K562 (cell line): ENCODE measurements at regions not wholly inside any gene's neighbourhood (a gene's known extent, or its start where the extent isn't known, plus 50 kb on each side); places are given as distances from the start of the nearest gene placed in this dataset.

Source experiments
- ATAC-seq: fragments of 200-7000 bp; cut with Tn5 transposase; 3 replicates; pipeline ENCODE4 v1.9.1; 2020; ENCODE audit warnings: moderate library complexity
- BruUV-seq: library from RNA; stranded (reverse); fragments of 400-500 nt; replicated peaks from 2 replicates; lab custom pipeline; 2021; lab: Mats Ljungman, UMichigan
- CTCF ChIA-PET: fragments of 300-600 bp; formaldehyde crosslinking; extraction: SDS; loops from one replicate; lab custom pipeline; 2021; ENCODE audit warnings: low intra/inter-chr PET ratio; lab: Yijun Ruan, JAX
- POLR2A ChIA-PET: fragments of 300-600, 350-650 bp; sonication (Branson Sonifier 250); formaldehyde crosslinking; extraction: SDS; loops from one replicate; lab custom pipeline; 2021; ENCODE audit warnings: antibody characterized with exemption, inconsistent platforms; lab: Yijun Ruan, JAX
- DNase-seq, 4 experiments: peaks; one replicate each; pipeline versions ENCODE4 v3.0.0 to v3.0.0-alpha.2; 2011 to 2018; ENCODE audit warnings: low spot score in 3 of 4, mixed read lengths in 3 of 4; ENCODE audit errors: extremely low read depth in 1 of 4
- FAIRE-seq: peaks from 2 replicates; lab custom pipeline; 2011; peaks lifted over from hg19 to GRCh38; lab: Jason Lieb, UNC
- H2AFZ ChIP-seq: 2 replicates; pipeline ENCODE4 v1.6.0; 2011; ENCODE audit warnings: low read depth, low read length, control low read depth, inconsistent platforms
- H3K27ac ChIP-seq: fragments of 200-600 bp; 3 replicates; pipeline ENCODE4 v1.8.0; 2011; ENCODE audit warnings: low read depth, mild to moderate bottlenecking, control low read depth, inconsistent platforms, low read length, moderate library complexity, mixed read lengths; ENCODE audit errors: extremely low read depth
- H3K27me3 ChIP-seq, 2 experiments: fragments of 300-600 bp in 1 of 2; 2 replicates in 1 of 2; 3 replicates in 1 of 2; pipeline versions ENCODE4 v1.6.0 to v1.8.0; 2011; ENCODE audit warnings: inconsistent platforms in 2 of 2, low read length in 2 of 2, mild to moderate bottlenecking in 1 of 2, mixed read lengths in 1 of 2, moderate library complexity in 1 of 2; ENCODE audit not compliant: control insufficient read depth in 2 of 2, insufficient read depth in 2 of 2
- H3K36me3 ChIP-seq: fragments of 300-600 bp; 3 replicates; pipeline ENCODE4 v1.8.0; 2011; ENCODE audit warnings: mild to moderate bottlenecking, low read length, inconsistent platforms; ENCODE audit not compliant: control insufficient read depth, insufficient read depth
- H3K4me1 ChIP-seq, 2 experiments: fragments of 200-600 bp in 1 of 2; replicated peaks in 1 of 2; 2 replicates in 1 of 2; 3 replicates in 1 of 2; pipeline versions ENCODE4 v1.5.1 to v1.8.0; 2011; ENCODE audit warnings: inconsistent platforms in 2 of 2, low read length in 2 of 2, mild to moderate bottlenecking in 1 of 2, mixed read lengths in 1 of 2, moderate library complexity in 1 of 2; ENCODE audit not compliant: control insufficient read depth in 2 of 2, insufficient read depth in 2 of 2
- H3K4me2 ChIP-seq: 2 replicates; pipeline ENCODE4 v1.6.1; 2011; ENCODE audit warnings: low read length, control low read depth, inconsistent platforms, mixed read lengths; ENCODE audit not compliant: insufficient read depth
- H3K4me3 ChIP-seq: fragments of 200-600 bp; sonication (generic), shearing (Covaris generic); 2 replicates; pipeline ENCODE4 v1.5.1; 2016; ENCODE audit warnings: control low read depth, inconsistent platforms
- H3K79me2 ChIP-seq: fragments of 200-600 bp; 3 replicates; pipeline ENCODE4 v1.8.0; 2011; ENCODE audit warnings: low read length, inconsistent platforms; ENCODE audit not compliant: control insufficient read depth, insufficient read depth
- H3K9ac ChIP-seq, 2 experiments: 2 replicates each; pipeline versions ENCODE4 v1.6.0 to v1.6.1; 2011; ENCODE audit warnings: low read depth in 2 of 2, low read length in 2 of 2, control low read depth in 1 of 2, inconsistent platforms in 1 of 2, mild to moderate bottlenecking in 1 of 2, mixed read lengths in 1 of 2; ENCODE audit not compliant: insufficient read depth in 1 of 2
- H3K9me1 ChIP-seq: one replicate; pipeline ENCODE4 v1.6.0; 2011; ENCODE audit warnings: inconsistent platforms, mild to moderate bottlenecking, low read length, moderate library complexity; ENCODE audit not compliant: control insufficient read depth, insufficient read depth
- H3K9me3 ChIP-seq: replicated peaks from 2 replicates; pipeline ENCODE4 v1.5.1; 2011; ENCODE audit warnings: low read depth, low read length, inconsistent platforms; ENCODE audit not compliant: control insufficient read depth, insufficient read depth
- H4K20me1 ChIP-seq: replicated peaks from 2 replicates; pipeline ENCODE4 v1.6.1; 2011; ENCODE audit warnings: low read length, inconsistent platforms, mixed read lengths; ENCODE audit not compliant: control insufficient read depth, insufficient read depth
- CCNT2 ChIP-seq: IDR thresholded peaks from 2 replicates; pipeline ENCODE4 v1.6.1; 2011; ENCODE audit warnings: borderline replicate concordance, low read depth, mild to moderate bottlenecking, moderate library complexity, mixed read lengths, low read length; ENCODE audit not compliant: insufficient read length; ENCODE audit errors: extremely low read depth
- EP400 ChIP-seq: fragments of 450-650 bp; IDR thresholded peaks from 2 replicates; pipeline ENCODE4 v1.6.1; 2017; ENCODE audit warnings: antibody characterized with exemption, mild to moderate bottlenecking, moderate library complexity
- MTF1 ChIP-seq: fragments of 250-450 bp; sonication (Bioruptor Pico); IDR thresholded peaks from 2 replicates; pipeline ENCODE4 v1.9.0; 2021; ENCODE audit warnings: moderate library complexity, mild to moderate bottlenecking, inconsistent platforms, borderline replicate concordance
- THRAP3 ChIP-seq: fragments of 450-650 bp; IDR thresholded peaks from 2 replicates; pipeline ENCODE4 v1.6.1; 2016; ENCODE audit warnings: mild to moderate bottlenecking, inconsistent platforms, borderline replicate concordance
- ZNF778 ChIP-seq: fragments of 450-650 bp; formaldehyde crosslinking; IDR thresholded peaks from 2 replicates; pipeline ENCODE4 v1.4.0; 2020; ENCODE audit warnings: mild to moderate bottlenecking, moderate library complexity
- WGBS: fragments of 100-300 bp; shearing (Covaris generic); methylation state at CpG from one replicate; pipeline ENCODE4 v1.1.6; 2016; ENCODE audit warnings: low coverage, mixed read lengths; ENCODE audit not compliant: insufficient coverage; ENCODE audit errors: missing lambda C conversion rate; 5-methylcytosine and 5-hydroxymethylcytosine counted together
- in situ Hi-C: fragments of 300-500 bp; cut with MboI; formaldehyde crosslinking; loops from 4 replicates; pipeline ENCODE4 v1.15.0; 2018; ENCODE audit warnings: inconsistent platforms, mixed read lengths
- intact Hi-C: fragments of 100-400 bp; cut with micrococcal nuclease; formaldehyde crosslinking; loops from 2 replicates; pipeline ENCODE4 v1.14.2; 2022
- TF ChIP-seq, protein P1 (sequence below): sonication (generic); formaldehyde crosslinking; IDR thresholded peaks from 2 replicates; pipeline ENCODE4 v1.8.1; 2023; ENCODE audit warnings: mild to moderate bottlenecking, missing genetic modification reagents
- TF ChIP-seq, protein P2 (sequence below), 2 experiments: fragments of 450-650 bp; formaldehyde crosslinking in 1 of 2; IDR thresholded peaks; 2 replicates each; pipeline versions ENCODE4 v1.4.0 to v1.6.1; 2014 to 2020; ENCODE audit warnings: mild to moderate bottlenecking in 2 of 2, borderline replicate concordance in 1 of 2, low read depth in 1 of 2
- TF ChIP-seq, protein P3 (sequence below), 2 experiments: fragments of 450-650 bp in 1 of 2; IDR thresholded peaks; 2 replicates each; pipeline ENCODE4 v1.6.1; 2011 to 2017; ENCODE audit warnings: low read depth in 2 of 2, antibody characterized with exemption in 1 of 2, borderline replicate concordance in 1 of 2, low read length in 1 of 2, mild to moderate bottlenecking in 1 of 2, mixed read lengths in 1 of 2; ENCODE audit not compliant: control insufficient read depth in 1 of 2

DNA sequence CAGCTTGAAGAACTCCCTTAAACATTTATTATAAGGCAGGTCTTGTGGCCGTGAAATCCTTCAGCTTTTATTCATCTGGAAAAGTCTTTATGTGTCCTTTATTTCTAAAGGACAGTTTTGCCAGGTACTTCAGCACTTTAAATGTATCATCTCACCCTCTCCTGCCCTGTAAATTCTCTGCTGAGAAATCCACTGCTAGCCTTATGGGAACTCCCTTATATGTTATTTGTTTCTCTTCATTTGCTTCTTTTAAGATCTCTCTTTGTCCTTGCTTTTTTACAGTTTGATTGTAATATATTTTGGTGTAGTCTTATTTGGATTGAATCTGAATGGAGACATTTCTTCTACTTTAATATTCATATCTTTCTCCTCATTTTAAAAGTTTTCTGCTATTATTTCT, 86.7 kb upstream of the RBMS3 start:
- WGBS, result 0% methylated on average over 1 of the region's 1 CpG
- intact Hi-C loops (no loop called here), in situ Hi-C loops (no loop called here)
- FAIRE-seq, result no peak
- BruUV-seq, result no TSS peak
- Histone ChIP-seq H3K27me3 (no peaks in the 10 kb centered on the region), H2AFZ (no peak overlapping the region), H3K36me3 (no peaks in the 10 kb centered on the region), H3K4me2 (no peak overlapping the region), H3K27ac (no peak overlapping the region), H3K4me3 (no peak overlapping the region), H3K79me2 (no peaks in the 10 kb centered on the region), H3K9me3 (no peaks in the 10 kb centered on the region; the same call in 1 of the 2 replicates), H3K4me1 (no peaks in the 10 kb centered on the region), H3K9me1 (no peaks in the 10 kb centered on the region), H4K20me1 (no peaks in the 10 kb centered on the region), H3K9ac (no peak overlapping the region)
- ChIA-PET CTCF (no interaction called here), POLR2A (no interaction called here)
- DNase-seq, result no peak
- ATAC-seq, result no peak
- TF ChIP-seq THRAP3 (no peak), MTF1 (CRISPR knock-in tag) (no peak), CCNT2 (no peak), ZNF778 (CRISPR knock-in tag) (no peak), EP400 (no peak)
- TF ChIP-seq, protein P1, sequence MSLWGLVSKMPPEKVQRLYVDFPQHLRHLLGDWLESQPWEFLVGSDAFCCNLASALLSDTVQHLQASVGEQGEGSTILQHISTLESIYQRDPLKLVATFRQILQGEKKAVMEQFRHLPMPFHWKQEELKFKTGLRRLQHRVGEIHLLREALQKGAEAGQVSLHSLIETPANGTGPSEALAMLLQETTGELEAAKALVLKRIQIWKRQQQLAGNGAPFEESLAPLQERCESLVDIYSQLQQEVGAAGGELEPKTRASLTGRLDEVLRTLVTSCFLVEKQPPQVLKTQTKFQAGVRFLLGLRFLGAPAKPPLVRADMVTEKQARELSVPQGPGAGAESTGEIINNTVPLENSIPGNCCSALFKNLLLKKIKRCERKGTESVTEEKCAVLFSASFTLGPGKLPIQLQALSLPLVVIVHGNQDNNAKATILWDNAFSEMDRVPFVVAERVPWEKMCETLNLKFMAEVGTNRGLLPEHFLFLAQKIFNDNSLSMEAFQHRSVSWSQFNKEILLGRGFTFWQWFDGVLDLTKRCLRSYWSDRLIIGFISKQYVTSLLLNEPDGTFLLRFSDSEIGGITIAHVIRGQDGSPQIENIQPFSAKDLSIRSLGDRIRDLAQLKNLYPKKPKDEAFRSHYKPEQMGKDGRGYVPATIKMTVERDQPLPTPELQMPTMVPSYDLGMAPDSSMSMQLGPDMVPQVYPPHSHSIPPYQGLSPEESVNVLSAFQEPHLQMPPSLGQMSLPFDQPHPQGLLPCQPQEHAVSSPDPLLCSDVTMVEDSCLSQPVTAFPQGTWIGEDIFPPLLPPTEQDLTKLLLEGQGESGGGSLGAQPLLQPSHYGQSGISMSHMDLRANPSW (CRISPR knock-in tag), result no peak
- TF ChIP-seq, protein P2, sequence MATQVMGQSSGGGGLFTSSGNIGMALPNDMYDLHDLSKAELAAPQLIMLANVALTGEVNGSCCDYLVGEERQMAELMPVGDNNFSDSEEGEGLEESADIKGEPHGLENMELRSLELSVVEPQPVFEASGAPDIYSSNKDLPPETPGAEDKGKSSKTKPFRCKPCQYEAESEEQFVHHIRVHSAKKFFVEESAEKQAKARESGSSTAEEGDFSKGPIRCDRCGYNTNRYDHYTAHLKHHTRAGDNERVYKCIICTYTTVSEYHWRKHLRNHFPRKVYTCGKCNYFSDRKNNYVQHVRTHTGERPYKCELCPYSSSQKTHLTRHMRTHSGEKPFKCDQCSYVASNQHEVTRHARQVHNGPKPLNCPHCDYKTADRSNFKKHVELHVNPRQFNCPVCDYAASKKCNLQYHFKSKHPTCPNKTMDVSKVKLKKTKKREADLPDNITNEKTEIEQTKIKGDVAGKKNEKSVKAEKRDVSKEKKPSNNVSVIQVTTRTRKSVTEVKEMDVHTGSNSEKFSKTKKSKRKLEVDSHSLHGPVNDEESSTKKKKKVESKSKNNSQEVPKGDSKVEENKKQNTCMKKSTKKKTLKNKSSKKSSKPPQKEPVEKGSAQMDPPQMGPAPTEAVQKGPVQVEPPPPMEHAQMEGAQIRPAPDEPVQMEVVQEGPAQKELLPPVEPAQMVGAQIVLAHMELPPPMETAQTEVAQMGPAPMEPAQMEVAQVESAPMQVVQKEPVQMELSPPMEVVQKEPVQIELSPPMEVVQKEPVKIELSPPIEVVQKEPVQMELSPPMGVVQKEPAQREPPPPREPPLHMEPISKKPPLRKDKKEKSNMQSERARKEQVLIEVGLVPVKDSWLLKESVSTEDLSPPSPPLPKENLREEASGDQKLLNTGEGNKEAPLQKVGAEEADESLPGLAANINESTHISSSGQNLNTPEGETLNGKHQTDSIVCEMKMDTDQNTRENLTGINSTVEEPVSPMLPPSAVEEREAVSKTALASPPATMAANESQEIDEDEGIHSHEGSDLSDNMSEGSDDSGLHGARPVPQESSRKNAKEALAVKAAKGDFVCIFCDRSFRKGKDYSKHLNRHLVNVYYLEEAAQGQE (IDR thresholded peaks at IDR 0.05; ENCODE audit: borderline replicate concordance), result no peak
- TF ChIP-seq, protein P2 (CRISPR knock-in tag; IDR thresholded peaks at IDR 0.05; ENCODE audit: low read depth), result no peak
- TF ChIP-seq, protein P3, sequence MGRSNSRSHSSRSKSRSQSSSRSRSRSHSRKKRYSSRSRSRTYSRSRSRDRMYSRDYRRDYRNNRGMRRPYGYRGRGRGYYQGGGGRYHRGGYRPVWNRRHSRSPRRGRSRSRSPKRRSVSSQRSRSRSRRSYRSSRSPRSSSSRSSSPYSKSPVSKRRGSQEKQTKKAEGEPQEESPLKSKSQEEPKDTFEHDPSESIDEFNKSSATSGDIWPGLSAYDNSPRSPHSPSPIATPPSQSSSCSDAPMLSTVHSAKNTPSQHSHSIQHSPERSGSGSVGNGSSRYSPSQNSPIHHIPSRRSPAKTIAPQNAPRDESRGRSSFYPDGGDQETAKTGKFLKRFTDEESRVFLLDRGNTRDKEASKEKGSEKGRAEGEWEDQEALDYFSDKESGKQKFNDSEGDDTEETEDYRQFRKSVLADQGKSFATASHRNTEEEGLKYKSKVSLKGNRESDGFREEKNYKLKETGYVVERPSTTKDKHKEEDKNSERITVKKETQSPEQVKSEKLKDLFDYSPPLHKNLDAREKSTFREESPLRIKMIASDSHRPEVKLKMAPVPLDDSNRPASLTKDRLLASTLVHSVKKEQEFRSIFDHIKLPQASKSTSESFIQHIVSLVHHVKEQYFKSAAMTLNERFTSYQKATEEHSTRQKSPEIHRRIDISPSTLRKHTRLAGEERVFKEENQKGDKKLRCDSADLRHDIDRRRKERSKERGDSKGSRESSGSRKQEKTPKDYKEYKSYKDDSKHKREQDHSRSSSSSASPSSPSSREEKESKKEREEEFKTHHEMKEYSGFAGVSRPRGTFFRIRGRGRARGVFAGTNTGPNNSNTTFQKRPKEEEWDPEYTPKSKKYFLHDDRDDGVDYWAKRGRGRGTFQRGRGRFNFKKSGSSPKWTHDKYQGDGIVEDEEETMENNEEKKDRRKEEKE (IDR thresholded peaks at IDR 0.05; ENCODE audit: borderline replicate concordance in 1 of 2, control insufficient read depth in 1 of 2, low read depth in 2 of 2, low read length in 1 of 2), result no peak
